GM11168 (cell line): ENCODE measurements at regions not wholly inside any gene's neighbourhood (a gene's known extent, or its start where the extent isn't known, plus 50 kb on each side); places are given as distances from the start of the nearest gene placed in this dataset.
"Not testable (repeated sequence)": the region's sequence is repeated elsewhere in the genome, so short reads cannot be mapped to it uniquely, and the experiment has no call there.

Experiments used
- in situ Hi-C: fragments of 300-500 bp; cut with MboI; formaldehyde crosslinking; loops from one replicate; pipeline ENCODE4 v1.12.0; 2022; ENCODE audit warnings: low sequenced_read_pairs; ENCODE audit not compliant: unreplicated experiment

GRCh38 chr9:105021917-105022316, 94.0 kb upstream of the ABCA1 start:
- in situ Hi-C loops = no loop called here

- in situ Hi-C loops = not testable (repeated sequence)
These were observed 94.6 kb upstream of the ABCA1 start for GRCh38 chr9:105022545-105022944.

- in situ Hi-C loops = no loop called here
These were observed 95.8 kb upstream of the ABCA1 start for GRCh38 chr9:105023788-105024187.

GRCh38 chr9:105024529-105024928, 96.6 kb upstream of the ABCA1 start:
- in situ Hi-C loops = no loop called here

- in situ Hi-C loops = no loop called here
These were observed 98.5 kb upstream of the ABCA1 start for GRCh38 chr9:105026451-105026850.

- in situ Hi-C loops = no loop called here
These were observed 99.1 kb upstream of the ABCA1 start for GRCh38 chr9:105027084-105027483.

GRCh38 chr9:105030285-105030684, 102.3 kb upstream of the ABCA1 start:
- in situ Hi-C loops = no loop called here

- in situ Hi-C loops = no loop called here
These were observed 109.2 kb upstream of the ABCA1 start for GRCh38 chr9:105037139-105037538.

GRCh38 chr9:105038051-105038450, 110.1 kb upstream of the ABCA1 start:
- in situ Hi-C loops = no loop called here

GRCh38 chr9:105039175-105039799, 111.3 kb upstream of the ABCA1 start:
- in situ Hi-C loops = no loop called here

GRCh38 chr9:105043370-105043936, 115.5 kb upstream of the ABCA1 start:
- in situ Hi-C loops = no loop called here

GRCh38 chr9:105044518-105044917, 116.6 kb upstream of the ABCA1 start:
- in situ Hi-C loops = no loop called here

GRCh38 chr9:105046907-105047741, 119.2 kb upstream of the ABCA1 start:
- in situ Hi-C loops = no loop called here

GRCh38 chr9:105047742-105048041, 119.7 kb upstream of the ABCA1 start:
- in situ Hi-C loops = no loop called here

- in situ Hi-C loops = no loop called here
These were observed 120.4 kb upstream of the ABCA1 start for GRCh38 chr9:105048331-105048730.

GRCh38 chr9:105050296-105050695, 122.3 kb upstream of the ABCA1 start:
- in situ Hi-C loops = no loop called here

GRCh38 chr9:105051897-105052296, 123.9 kb upstream of the ABCA1 start:
- in situ Hi-C loops = no loop called here

- in situ Hi-C loops = no loop called here
These were observed 124.4 kb upstream of the ABCA1 start for GRCh38 chr9:105052346-105052745.

- in situ Hi-C loops = no loop called here
These were observed 125.3 kb upstream of the ABCA1 start for GRCh38 chr9:105053209-105053652.

GRCh38 chr9:105054491-105054890, 126.5 kb upstream of the ABCA1 start:
- in situ Hi-C loops = no loop called here

GRCh38 chr9:105055917-105056316, 128.0 kb upstream of the ABCA1 start:
- in situ Hi-C loops = no loop called here

GRCh38 chr9:105057551-105057950, 129.6 kb upstream of the ABCA1 start:
- in situ Hi-C loops = no loop called here
